ENCODE measurements at regions not wholly inside any gene's neighbourhood (a gene's known extent, or its start where the extent isn't known, plus 50 kb on each side); places are given as distances from the start of the nearest gene placed in this dataset.

DNA sequence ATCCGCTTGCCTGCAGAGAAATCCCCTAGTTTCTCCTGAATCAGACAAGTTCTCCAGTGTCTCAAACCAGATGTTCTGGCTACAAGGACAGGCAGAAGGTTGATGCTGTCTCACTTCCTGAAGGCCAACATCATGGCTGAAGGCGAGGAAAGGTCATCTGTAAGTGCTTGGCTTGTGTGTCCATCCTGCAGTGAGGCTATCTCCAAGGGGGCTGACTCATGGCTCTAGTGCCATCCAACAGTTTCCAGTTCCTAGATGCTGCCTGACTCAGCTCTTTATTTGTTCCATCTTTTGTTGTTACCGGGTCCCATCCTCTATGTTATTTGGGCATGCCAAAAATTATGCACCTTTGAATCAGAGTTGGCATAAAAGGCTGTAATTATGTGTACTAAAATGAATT, 232.1 kb upstream of the TBX3 start:
- peak in 1 of 2 experiments; percentile 23; a peak in 2 of 6 replicates for ATAC-seq
- H3K4me3 ChIP-seq, result no peak overlapping the region
- TF ChIP-seq GATA3 (IDR thresholded peaks at IDR 0.05; ENCODE audit: borderline replicate concordance) (peak; percentile 43; the same call in 1 of the 2 replicates), E2F6 (IDR thresholded peaks at IDR 0.05; ENCODE audit: borderline replicate concordance, low read depth) (0 out of 2 replicates have a peak, but pooled peaks have one; percentile 11), FOSB (CRISPR knock-in tag; IDR thresholded peaks at IDR 0.05) (no peak), FOSL2 (IDR thresholded peaks at IDR 0.05) (no peak), FOSL2 (CRISPR knock-in tag; IDR thresholded peaks at IDR 0.05) (peak; percentile 56), RAD21 (conservative IDR thresholded peaks at IDR 0.05 in 1 of 2, IDR thresholded peaks at IDR 0.05 in 1 of 2) (no peak), ZFP36 (IDR thresholded peaks at IDR 0.05; ENCODE audit: borderline replicate concordance, partially characterized antibody) (no peak), MAX (IDR thresholded peaks at IDR 0.05) (peak; percentile 62), MAFK (IDR thresholded peaks at IDR 0.05; ENCODE audit: partially characterized antibody) (peak; percentile 93), NFE2L2 (conservative IDR thresholded peaks at IDR 0.05; ENCODE audit: low read length) (no peak)
- TF ChIP-seq, protein P1, sequence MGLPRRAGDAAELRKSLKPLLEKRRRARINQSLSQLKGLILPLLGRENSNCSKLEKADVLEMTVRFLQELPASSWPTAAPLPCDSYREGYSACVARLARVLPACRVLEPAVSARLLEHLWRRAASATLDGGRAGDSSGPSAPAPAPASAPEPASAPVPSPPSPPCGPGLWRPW (IDR thresholded peaks at IDR 0.05), result no peak
- TF ChIP-seq, protein P2, sequence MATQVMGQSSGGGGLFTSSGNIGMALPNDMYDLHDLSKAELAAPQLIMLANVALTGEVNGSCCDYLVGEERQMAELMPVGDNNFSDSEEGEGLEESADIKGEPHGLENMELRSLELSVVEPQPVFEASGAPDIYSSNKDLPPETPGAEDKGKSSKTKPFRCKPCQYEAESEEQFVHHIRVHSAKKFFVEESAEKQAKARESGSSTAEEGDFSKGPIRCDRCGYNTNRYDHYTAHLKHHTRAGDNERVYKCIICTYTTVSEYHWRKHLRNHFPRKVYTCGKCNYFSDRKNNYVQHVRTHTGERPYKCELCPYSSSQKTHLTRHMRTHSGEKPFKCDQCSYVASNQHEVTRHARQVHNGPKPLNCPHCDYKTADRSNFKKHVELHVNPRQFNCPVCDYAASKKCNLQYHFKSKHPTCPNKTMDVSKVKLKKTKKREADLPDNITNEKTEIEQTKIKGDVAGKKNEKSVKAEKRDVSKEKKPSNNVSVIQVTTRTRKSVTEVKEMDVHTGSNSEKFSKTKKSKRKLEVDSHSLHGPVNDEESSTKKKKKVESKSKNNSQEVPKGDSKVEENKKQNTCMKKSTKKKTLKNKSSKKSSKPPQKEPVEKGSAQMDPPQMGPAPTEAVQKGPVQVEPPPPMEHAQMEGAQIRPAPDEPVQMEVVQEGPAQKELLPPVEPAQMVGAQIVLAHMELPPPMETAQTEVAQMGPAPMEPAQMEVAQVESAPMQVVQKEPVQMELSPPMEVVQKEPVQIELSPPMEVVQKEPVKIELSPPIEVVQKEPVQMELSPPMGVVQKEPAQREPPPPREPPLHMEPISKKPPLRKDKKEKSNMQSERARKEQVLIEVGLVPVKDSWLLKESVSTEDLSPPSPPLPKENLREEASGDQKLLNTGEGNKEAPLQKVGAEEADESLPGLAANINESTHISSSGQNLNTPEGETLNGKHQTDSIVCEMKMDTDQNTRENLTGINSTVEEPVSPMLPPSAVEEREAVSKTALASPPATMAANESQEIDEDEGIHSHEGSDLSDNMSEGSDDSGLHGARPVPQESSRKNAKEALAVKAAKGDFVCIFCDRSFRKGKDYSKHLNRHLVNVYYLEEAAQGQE (IDR thresholded peaks at IDR 0.05), result no peak
- TF ChIP-seq, protein P3, sequence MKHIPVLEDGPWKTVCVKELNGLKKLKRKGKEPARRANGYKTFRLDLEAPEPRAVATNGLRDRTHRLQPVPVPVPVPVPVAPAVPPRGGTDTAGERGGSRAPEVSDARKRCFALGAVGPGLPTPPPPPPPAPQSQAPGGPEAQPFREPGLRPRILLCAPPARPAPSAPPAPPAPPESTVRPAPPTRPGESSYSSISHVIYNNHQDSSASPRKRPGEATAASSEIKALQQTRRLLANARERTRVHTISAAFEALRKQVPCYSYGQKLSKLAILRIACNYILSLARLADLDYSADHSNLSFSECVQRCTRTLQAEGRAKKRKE (CRISPR knock-in tag; IDR thresholded peaks at IDR 0.05; ENCODE audit: low read depth), result peak; percentile 65; the same call in 1 of the 2 replicates
- ChIA-PET POLR2A (no interaction called here), CTCF (interaction anchor here (0.7 to 1.4 kb wide), 3 partner anchors 11 to 647 kb away, joined by 3 to 5 read pairs (median 3); no protein-coding TSS in a partner anchor)
- peak overlapping the region; percentile 57 for H3K4me2 ChIP-seq
- 44% methylated on average over 3 of the region's 3 CpGs for WGBS (ENCODE audit: missing lambda C conversion rate)
- H3K9me3 ChIP-seq, result no peaks in the 10 kb centered on the region
- DNase-seq (ENCODE audit: low read depth in 1 of 2, low spot score in 1 of 2), result peak in 1 of 2 experiments; percentile 78
- peak overlapping the region; percentile 77 to 86 for H3K27ac ChIP-seq
- FAIRE-seq, result no peak
- H3K4me1 ChIP-seq, result peaks cover 77% of the 10 kb centered on the region

- Histone ChIP-seq H3K9me3 (no peaks in the 10 kb centered on the region), H3K4me2 (peak overlapping the region; percentile 57), H3K4me1 (peaks cover 58% of the 10 kb centered on the region), H3K4me3 (no peak overlapping the region), H3K27ac (peak overlapping the region; percentile 77 to 86)
- WGBS (ENCODE audit: missing lambda C conversion rate), result 24% methylated on average over 10 of the region's 10 CpGs
- ChIA-PET POLR2A (interaction anchor here (0.6 to 1.1 kb wide), 3 partner anchors 20 to 230 kb away, joined by 3 to 12 read pairs (median 3); partner anchors contain the start of gene TBX3), CTCF (interaction anchor here (0.9 to 1.8 kb wide), 3 partner anchors 20 to 439 kb away, joined by 3 to 4 read pairs (median 4); partner anchors contain the start of gene TBX3)
- ATAC-seq (peak; percentile 11 to 45; a peak in 3 of 6 replicates), DNase-seq (ENCODE audit: low read depth in 1 of 2, low spot score in 1 of 2) (peak; percentile 44 to 82), FAIRE-seq (peak; percentile 18)
- TF ChIP-seq RFX5 (IDR thresholded peaks at IDR 0.05), result no peak
- no peak for TF ChIP-seq CTCF (IDR thresholded peaks at IDR 0.05)
- peak; percentile 30; the same call in 1 of the 2 replicates for TF ChIP-seq E2F6 (IDR thresholded peaks at IDR 0.05; ENCODE audit: borderline replicate concordance, low read depth)
- no peak for TF ChIP-seq HDAC2 (IDR thresholded peaks at IDR 0.05)
- TF ChIP-seq EHMT2 (IDR thresholded peaks at IDR 0.05; ENCODE audit: low read depth), result no peak
- TF ChIP-seq, protein P4, sequence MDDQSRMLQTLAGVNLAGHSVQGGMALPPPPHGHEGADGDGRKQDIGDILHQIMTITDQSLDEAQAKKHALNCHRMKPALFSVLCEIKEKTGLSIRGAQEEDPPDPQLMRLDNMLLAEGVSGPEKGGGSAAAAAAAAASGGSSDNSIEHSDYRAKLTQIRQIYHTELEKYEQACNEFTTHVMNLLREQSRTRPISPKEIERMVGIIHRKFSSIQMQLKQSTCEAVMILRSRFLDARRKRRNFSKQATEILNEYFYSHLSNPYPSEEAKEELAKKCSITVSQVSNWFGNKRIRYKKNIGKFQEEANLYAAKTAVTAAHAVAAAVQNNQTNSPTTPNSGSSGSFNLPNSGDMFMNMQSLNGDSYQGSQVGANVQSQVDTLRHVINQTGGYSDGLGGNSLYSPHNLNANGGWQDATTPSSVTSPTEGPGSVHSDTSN (IDR thresholded peaks at IDR 0.05), result no peak
- peak; percentile 91; the same call in 1 of the 2 replicates for TF ChIP-seq FOXS1 (CRISPR knock-in tag; IDR thresholded peaks at IDR 0.05)
- TF ChIP-seq PHF8 (IDR thresholded peaks at IDR 0.05; ENCODE audit: borderline replicate concordance, low read depth), result no peak
- TF ChIP-seq RAD21 (conservative IDR thresholded peaks at IDR 0.05 in 1 of 2, IDR thresholded peaks at IDR 0.05 in 1 of 2), result peak; percentile 14 to 31; a peak in 2 of 5 replicates
- TF ChIP-seq JUN (IDR thresholded peaks at IDR 0.05), result peak in 1 of 2 experiments; percentile 59; a peak in 3 of 5 replicates
- peak; percentile 92 for TF ChIP-seq HOXB5 (CRISPR knock-in tag; IDR thresholded peaks at IDR 0.05)
- no peak for TF ChIP-seq ESRRA (IDR thresholded peaks at IDR 0.05; ENCODE audit: borderline replicate concordance, low read length)
- TF ChIP-seq MAX (IDR thresholded peaks at IDR 0.05), result peak; percentile 66; the same call in 1 of the 2 replicates
- no peak for TF ChIP-seq SREBF2 (IDR thresholded peaks at IDR 0.05)
Observed at GRCh38 chr12:114913871-114914801, 230.2 kb upstream of the TBX3 start.

Measured in A549 (cell line).